NT2/D1 (cell line): ENCODE measurements at regions not wholly inside any gene's neighbourhood (a gene's known extent, or its start where the extent isn't known, plus 50 kb on each side); places are given as distances from the start of the nearest gene placed in this dataset.

ENCODE experiments used
- YY1 ChIP-seq: IDR thresholded peaks from 2 replicates; pipeline ENCODE4 v1.6.1; 2011; ENCODE audit not compliant: insufficient read length, insufficient read depth
- ZNF274 ChIP-seq: IDR thresholded peaks from 2 replicates; pipeline ENCODE4 v1.6.1; 2011; ENCODE audit warnings: mild to moderate bottlenecking, low read depth, low read length

GRCh38 chr21:16426936-16427335 lies 697.2 kb downstream of the USP25 start:
- no peak for TF ChIP-seq YY1
- no peak for TF ChIP-seq ZNF274
